ENCODE measurements at regions not wholly inside any gene's neighbourhood (a gene's known extent, or its start where the extent isn't known, plus 50 kb on each side); places are given as distances from the start of the nearest gene placed in this dataset.

- Mint-ChIP-seq H3K4me3 (no peak overlapping the region), H3K27me3 (no peaks in the 10 kb centered on the region), H3K4me1 (ENCODE audit: low read depth) (no peaks in the 10 kb centered on the region), H3K9me3 (no peaks in the 10 kb centered on the region), H3K27ac (no peak overlapping the region), H3K36me3 (ENCODE audit: low read depth) (no peaks in the 10 kb centered on the region)
- Histone ChIP-seq H3K4me1 (ENCODE audit: insufficient read depth, low read length) (no peaks in the 10 kb centered on the region), H3K9me3 (ENCODE audit: control insufficient read depth in 1 of 2, insufficient read depth in 1 of 2, low read length in 2 of 2) (peaks cover 0 to 4% of the 10 kb centered on the region in 2 experiments), H3K4me3 (ENCODE audit: low read length) (no peak overlapping the region), H3K36me3 (ENCODE audit: insufficient read depth, low read length) (no peaks in the 10 kb centered on the region), H3K27me3 (ENCODE audit: control insufficient read depth in 1 of 2, insufficient read depth in 2 of 2, low read length in 2 of 2) (no peaks in the 10 kb centered on the region), H3K27ac (ENCODE audit: low read depth in 1 of 2, low read length in 2 of 2) (no peak overlapping the region)
- ChIA-PET CTCF (no interaction called here), POLR2A (no interaction called here)
- DNase-seq (no peak), ATAC-seq (ENCODE audit: poor library complexity) (no peak)
- intact Hi-C loops (cut with DNase I, micrococcal nuclease): no loop called here
- TF ChIP-seq CTCF (IDR thresholded peaks at IDR 0.05): no peak
Observed at GRCh38 chr14:94836849-94837248, 66.9 kb upstream of the GSC start.

- no peaks in the 10 kb centered on the region for H3K4me1 Mint-ChIP-seq (ENCODE audit: low read depth)
- POLR2A ChIA-PET: no interaction called here
Observed at GRCh38 chr14:94833633-94834032, 63.7 kb upstream of the GSC start.

GRCh38 chr14:94831085-94831484, 61.2 kb upstream of the GSC start:
- Histone ChIP-seq H3K36me3 (ENCODE audit: insufficient read depth, low read length) (no peaks in the 10 kb centered on the region), H3K9me3 (ENCODE audit: control insufficient read depth in 1 of 2, insufficient read depth in 1 of 2, low read length in 2 of 2) (peaks cover 0 to 4% of the 10 kb centered on the region in 2 experiments), H3K27ac (ENCODE audit: low read depth in 1 of 2, low read length in 2 of 2) (no peak overlapping the region), H3K27me3 (ENCODE audit: control insufficient read depth in 1 of 2, insufficient read depth in 2 of 2, low read length in 2 of 2) (no peaks in the 10 kb centered on the region), H3K4me3 (ENCODE audit: low read length) (no peak overlapping the region), H3K4me1 (ENCODE audit: insufficient read depth, low read length) (no peaks in the 10 kb centered on the region)
- Mint-ChIP-seq H3K27me3 (peaks cover 14% of the 10 kb centered on the region), H3K4me1 (ENCODE audit: low read depth) (no peaks in the 10 kb centered on the region), H3K27ac (no peak overlapping the region), H3K36me3 (ENCODE audit: low read depth) (no peaks in the 10 kb centered on the region), H3K9me3 (no peaks in the 10 kb centered on the region), H3K4me3 (no peak overlapping the region)
- DNase-seq: no peak
- no peak for TF ChIP-seq CTCF (IDR thresholded peaks at IDR 0.05)
- no peak for ATAC-seq (ENCODE audit: poor library complexity)
- POLR2A ChIA-PET: no interaction called here
- CTCF ChIA-PET: no interaction called here
- intact Hi-C loops (cut with DNase I, micrococcal nuclease): no loop called here

More at GRCh38 chr14:94833633-94834032, 63.7 kb upstream of the GSC start:
- Histone ChIP-seq H3K4me3 (ENCODE audit: low read length) (no peak overlapping the region), H3K9me3 (ENCODE audit: control insufficient read depth in 1 of 2, insufficient read depth in 1 of 2, low read length in 2 of 2) (peaks cover 0 to 4% of the 10 kb centered on the region in 2 experiments), H3K27ac (ENCODE audit: low read depth in 1 of 2, low read length in 2 of 2) (no peak overlapping the region), H3K27me3 (ENCODE audit: control insufficient read depth in 1 of 2, insufficient read depth in 2 of 2, low read length in 2 of 2) (no peaks in the 10 kb centered on the region), H3K36me3 (ENCODE audit: insufficient read depth, low read length) (no peaks in the 10 kb centered on the region), H3K4me1 (ENCODE audit: insufficient read depth, low read length) (no peaks in the 10 kb centered on the region)
- ATAC-seq (ENCODE audit: poor library complexity) (no peak), DNase-seq (no peak)
- H3K4me3 Mint-ChIP-seq: no peak overlapping the region
- peaks cover 4% of the 10 kb centered on the region for H3K27me3 Mint-ChIP-seq
- no peaks in the 10 kb centered on the region for H3K9me3 Mint-ChIP-seq
- H3K27ac Mint-ChIP-seq: no peak overlapping the region
- no peak for TF ChIP-seq CTCF (IDR thresholded peaks at IDR 0.05)
- CTCF ChIA-PET: no interaction called here
- intact Hi-C loops (cut with DNase I, micrococcal nuclease): no loop called here
- H3K36me3 Mint-ChIP-seq (ENCODE audit: low read depth): no peaks in the 10 kb centered on the region
